ENCODE measurements at regions not wholly inside any gene's neighbourhood (a gene's known extent, or its start where the extent isn't known, plus 50 kb on each side); places are given as distances from the start of the nearest gene placed in this dataset.
"Not testable (repeated sequence)": the region's sequence is repeated elsewhere in the genome, so short reads cannot be mapped to it uniquely, and the experiment has no call there.

GRCh38 chr6:94902974-94903628 is 674.2 kb upstream of the MANEA start:
- DNase-seq, result peak in 1 of 2 experiments; percentile 6

GRCh38 chr6:94899191-94899590 is 678.1 kb upstream of the MANEA start:
- no peak for DNase-seq

GRCh38 chr6:94894300-94894699 is 683.0 kb upstream of the MANEA start:
- DNase-seq, result no peak

GRCh38 chr6:94893327-94893726 is 684.0 kb upstream of the MANEA start:
- no peak for DNase-seq

GRCh38 chr6:94873819-94874218 is 703.5 kb upstream of the MANEA start:
- not testable (repeated sequence) for DNase-seq

GRCh38 chr6:94862112-94862511 is 715.2 kb upstream of the MANEA start:
- no peak for DNase-seq

- no peak for DNase-seq
These were observed 717.4 kb upstream of the MANEA start for GRCh38 chr6:94859924-94860323.

- DNase-seq, result not testable (repeated sequence)
These were observed 720.3 kb upstream of the MANEA start for GRCh38 chr6:94856999-94857398.

GRCh38 chr6:94851329-94851728 is 726.0 kb upstream of the MANEA start:
- DNase-seq, result not testable (repeated sequence)

GRCh38 chr6:94845742-94846141 is 731.6 kb upstream of the MANEA start:
- DNase-seq, result no peak

- no peak for DNase-seq
These were observed 742.1 kb upstream of the MANEA start for GRCh38 chr6:94835264-94835663.

- DNase-seq, result no peak
These were observed 763.5 kb upstream of the MANEA start for GRCh38 chr6:94813806-94814205.

- DNase-seq, result no peak
These were observed 776.0 kb upstream of the MANEA start for GRCh38 chr6:94801344-94801743.

GRCh38 chr6:94785514-94785913 is 791.8 kb upstream of the MANEA start:
- DNase-seq, result no peak

- DNase-seq, result not testable (repeated sequence)
These were observed 792.3 kb upstream of the MANEA start for GRCh38 chr6:94785081-94785480.

GRCh38 chr6:94769197-94769596 is 808.1 kb upstream of the MANEA start:
- no peak for DNase-seq

GRCh38 chr6:94751641-94752329 is 825.5 kb upstream of the MANEA start:
- peak; percentile 82 to 84 for DNase-seq

GRCh38 chr6:94736236-94736635 is 841.1 kb upstream of the MANEA start:
- DNase-seq, result no peak

- no peak for DNase-seq
These were observed 842.1 kb upstream of the MANEA start for GRCh38 chr6:94735270-94735669.

GRCh38 chr6:94734751-94735150 is 842.6 kb upstream of the MANEA start:
- DNase-seq, result no peak

- DNase-seq, result no peak
These were observed 844.3 kb upstream of the MANEA start for GRCh38 chr6:94733066-94733465.

GRCh38 chr6:94727710-94728109 is 849.6 kb upstream of the MANEA start:
- no peak for DNase-seq

GRCh38 chr6:94721459-94721858 is 855.9 kb upstream of the MANEA start:
- no peak for DNase-seq

- DNase-seq, result no peak
These were observed 863.9 kb upstream of the MANEA start for GRCh38 chr6:94713446-94713845.

- no peak for DNase-seq
These were observed 878.6 kb upstream of the MANEA start for GRCh38 chr6:94698773-94699172.
